NT2/D1 (cell line): ENCODE measurements at regions not wholly inside any gene's neighbourhood (a gene's known extent, or its start where the extent isn't known, plus 50 kb on each side); places are given as distances from the start of the nearest gene placed in this dataset.

Experiments
- SUZ12 ChIP-seq: IDR thresholded peaks from 2 replicates; pipeline ENCODE4 v1.6.1; 2011; ENCODE audit not compliant: insufficient read length, insufficient read depth; ENCODE audit errors: extremely low read depth
- YY1 ChIP-seq: IDR thresholded peaks from 2 replicates; pipeline ENCODE4 v1.6.1; 2011; ENCODE audit not compliant: insufficient read length, insufficient read depth
- ZNF274 ChIP-seq: IDR thresholded peaks from 2 replicates; pipeline ENCODE4 v1.6.1; 2011; ENCODE audit warnings: mild to moderate bottlenecking, low read depth, low read length

GRCh38 chr9:80447876-80448275 lies 876.1 kb downstream of the TLE4 start:
- TF ChIP-seq YY1 = no peak
- TF ChIP-seq ZNF274 = no peak
- TF ChIP-seq SUZ12 = no peak
